Stimulated activated naive CD8-positive, alpha-beta T cell treated with anti-CD3 and anti-CD28 coated beads, Interleukin-15, amount 100 ng/mL, for 72 hours (primary cell): ENCODE measurements at regions not wholly inside any gene's neighbourhood (a gene's known extent, or its start where the extent isn't known, plus 50 kb on each side); places are given as distances from the start of the nearest gene placed in this dataset.

ENCODE experiments used
- ATAC-seq: fragments of 150-1000 bp; cut with Tn5 transposase; 2 replicates; pipeline ENCODE4 v1.10.0; 2021; ENCODE audit warnings: mild to moderate bottlenecking, moderate library complexity
- DNase-seq, 2 donors: peaks; one replicate each; pipeline ENCODE4 v3.0.0; 2021 to 2022
- H3K27ac Mint-ChIP-seq, 2 donors: one replicate each; pipeline ENCODE4 v1.8.0; 2022; ENCODE audit warnings: mild to moderate bottlenecking in 2 of 2, mixed read lengths in 2 of 2, moderate library complexity in 2 of 2
- H3K27me3 Mint-ChIP-seq: one replicate; pipeline ENCODE4 v1.8.0; 2022; ENCODE audit warnings: mixed read lengths
- H3K4me1 Mint-ChIP-seq: one replicate; pipeline ENCODE4 v1.8.0; 2022; ENCODE audit warnings: mild to moderate bottlenecking, mixed read lengths
- H3K4me3 Mint-ChIP-seq, 2 donors: one replicate each; pipeline ENCODE4 v1.8.0; 2022; ENCODE audit warnings: mild to moderate bottlenecking in 2 of 2, mixed read lengths in 2 of 2, moderate library complexity in 1 of 2
- H3K9me3 Mint-ChIP-seq, 2 donors: one replicate each; pipeline ENCODE4 v1.8.0; 2022; ENCODE audit warnings: mixed read lengths in 2 of 2

DNA sequence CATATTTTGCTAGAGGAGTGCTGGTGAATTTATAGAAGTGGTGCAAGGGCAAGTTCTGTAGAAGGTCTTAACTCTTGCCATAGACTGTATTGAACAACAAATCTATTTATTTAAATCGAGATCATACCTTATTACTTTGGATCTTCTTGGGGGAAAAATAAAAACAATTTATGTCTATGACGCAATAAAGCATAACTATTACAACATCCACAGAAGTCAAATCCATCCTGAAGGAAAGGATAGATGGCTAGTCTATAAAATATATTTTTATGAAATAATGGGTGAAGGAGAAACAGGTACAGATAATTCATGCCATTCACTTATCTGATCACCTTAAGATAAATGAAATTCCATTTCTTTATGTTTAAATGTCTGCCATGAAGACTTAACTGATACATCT lies 1168.8 kb upstream of the AGA start:
- H3K4me1 Mint-ChIP-seq = no peaks in the 10 kb centered on the region
- H3K4me3 Mint-ChIP-seq = no peak overlapping the region
- H3K27ac Mint-ChIP-seq = no peak overlapping the region
- ATAC-seq = no peak
- DNase-seq = no peak
- H3K9me3 Mint-ChIP-seq = peaks cover 0 to 9% of the 10 kb centered on the region in 2 donors
- H3K27me3 Mint-ChIP-seq = no peaks in the 10 kb centered on the region

DNA sequence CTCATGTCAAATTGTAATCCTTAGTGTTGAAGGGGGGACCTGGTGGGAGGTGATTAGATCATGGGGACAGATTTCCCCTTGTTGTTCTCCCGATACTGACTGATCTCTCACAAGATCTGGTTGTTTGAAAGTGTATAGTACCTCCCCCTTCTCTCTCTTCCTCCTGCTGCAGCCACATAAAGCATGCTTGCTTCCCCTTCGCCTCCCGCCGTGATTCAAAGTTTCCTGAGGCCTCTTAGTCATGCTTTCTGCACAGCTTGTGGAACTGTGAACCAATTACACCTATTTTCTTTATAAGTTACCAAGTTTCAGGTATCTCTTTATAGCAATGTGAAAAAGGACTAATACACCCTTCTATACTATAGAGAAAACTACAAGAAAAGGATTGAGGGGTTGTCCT lies 1170.5 kb upstream of the AGA start:
- DNase-seq = no peak
- Mint-ChIP-seq H3K4me1 (no peaks in the 10 kb centered on the region), H3K4me3 (no peak overlapping the region), H3K9me3 (peaks cover 0 to 9% of the 10 kb centered on the region in 2 donors), H3K27me3 (no peaks in the 10 kb centered on the region), H3K27ac (no peak overlapping the region)
- no peak for ATAC-seq

- Mint-ChIP-seq H3K27me3 (no peaks in the 10 kb centered on the region), H3K27ac (no peak overlapping the region), H3K9me3 (peaks cover 0 to 3% of the 10 kb centered on the region in 2 donors), H3K4me3 (no peak overlapping the region), H3K4me1 (no peaks in the 10 kb centered on the region)
- ATAC-seq (no peak), DNase-seq (no peak)
Observed at GRCh38 chr4:178632415-178632814, 1190.2 kb upstream of the AGA start.

DNA sequence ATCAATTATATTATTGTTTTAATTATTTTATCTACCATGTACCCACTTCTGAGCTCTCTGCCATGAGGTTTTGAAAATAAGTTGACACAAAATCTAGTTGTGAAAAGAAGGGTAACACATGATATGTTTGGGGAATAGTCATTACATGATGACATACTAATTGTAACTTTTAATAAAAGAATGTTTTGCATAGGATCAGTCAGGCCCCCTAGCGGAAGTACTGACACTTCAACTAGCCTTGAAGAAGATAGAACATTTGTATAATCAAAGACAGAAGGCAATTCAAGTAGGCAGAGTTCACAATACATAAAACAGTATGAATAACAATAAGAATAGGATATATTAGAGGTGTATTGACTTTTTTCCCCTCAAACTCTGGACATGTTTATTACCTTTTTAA lies 1191.0 kb upstream of the AGA start:
- no peaks in the 10 kb centered on the region for H3K4me1 Mint-ChIP-seq
- H3K4me3 Mint-ChIP-seq = no peak overlapping the region
- H3K27me3 Mint-ChIP-seq = no peaks in the 10 kb centered on the region
- peaks cover 0 to 11% of the 10 kb centered on the region in 2 donors for H3K9me3 Mint-ChIP-seq
- ATAC-seq = no peak
- H3K27ac Mint-ChIP-seq = no peak overlapping the region
- DNase-seq = no peak

- Mint-ChIP-seq H3K9me3 (no peaks in the 10 kb centered on the region), H3K4me3 (no peak overlapping the region), H3K27me3 (no peaks in the 10 kb centered on the region), H3K4me1 (no peaks in the 10 kb centered on the region), H3K27ac (no peak overlapping the region)
- no peak for DNase-seq
- no peak for ATAC-seq
Observed at GRCh38 chr4:178664621-178665020, 1222.4 kb upstream of the AGA start.

GRCh38 chr4:178665916-178666315 lies 1223.7 kb upstream of the AGA start:
- Mint-ChIP-seq H3K27me3 (no peaks in the 10 kb centered on the region), H3K4me3 (no peak overlapping the region), H3K9me3 (peaks cover 0 to under 1% of the 10 kb centered on the region in 2 donors), H3K4me1 (no peaks in the 10 kb centered on the region), H3K27ac (no peak overlapping the region)
- no peak for ATAC-seq
- no peak for DNase-seq

- no peak for ATAC-seq
- DNase-seq = no peak
- Mint-ChIP-seq H3K4me3 (no peak overlapping the region), H3K9me3 (peaks cover 0 to 12% of the 10 kb centered on the region in 2 donors), H3K4me1 (no peaks in the 10 kb centered on the region), H3K27me3 (no peaks in the 10 kb centered on the region), H3K27ac (no peak overlapping the region)
Observed at GRCh38 chr4:178671766-178672165, 1229.5 kb upstream of the AGA start.

GRCh38 chr4:178672512-178672911 lies 1230.3 kb upstream of the AGA start:
- no peak for DNase-seq
- Mint-ChIP-seq H3K4me1 (no peaks in the 10 kb centered on the region), H3K27me3 (no peaks in the 10 kb centered on the region), H3K4me3 (no peak overlapping the region), H3K9me3 (peaks cover 0 to 12% of the 10 kb centered on the region in 2 donors), H3K27ac (no peak overlapping the region)
- ATAC-seq = no peak

DNA sequence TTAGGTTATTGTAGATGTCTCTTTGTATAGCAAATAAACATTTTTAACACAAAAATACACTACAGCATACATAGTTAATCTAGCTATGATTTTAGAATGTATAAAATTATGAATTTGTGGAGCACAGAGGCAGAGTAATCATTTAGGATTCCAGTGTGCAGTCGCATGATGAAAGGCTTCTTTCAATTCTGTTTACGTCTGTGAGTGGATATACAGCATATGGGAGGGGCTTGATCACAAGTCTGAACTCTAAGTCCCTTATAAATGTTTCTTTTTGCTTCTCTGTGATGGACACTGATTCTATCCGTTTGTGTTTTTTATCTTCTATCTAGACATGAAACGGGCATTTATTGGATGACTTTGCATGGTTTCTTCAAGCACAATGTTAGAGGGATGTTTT lies 1239.6 kb upstream of the AGA start:
- no peaks in the 10 kb centered on the region for H3K27me3 Mint-ChIP-seq
- no peak for DNase-seq
- no peak overlapping the region for H3K27ac Mint-ChIP-seq
- ATAC-seq = no peak
- H3K4me3 Mint-ChIP-seq = no peak overlapping the region
- no peaks in the 10 kb centered on the region for H3K4me1 Mint-ChIP-seq
- peaks cover 7 to 11% of the 10 kb centered on the region in 2 donors for H3K9me3 Mint-ChIP-seq

GRCh38 chr4:178689926-178690325 lies 1247.7 kb upstream of the AGA start:
- DNase-seq = no peak
- Mint-ChIP-seq H3K27me3 (no peaks in the 10 kb centered on the region), H3K27ac (no peak overlapping the region), H3K4me3 (no peak overlapping the region), H3K4me1 (no peaks in the 10 kb centered on the region), H3K9me3 (peaks cover 0 to 7% of the 10 kb centered on the region in 2 donors)
- ATAC-seq = no peak

GRCh38 chr4:178693816-178694215 lies 1251.6 kb upstream of the AGA start:
- H3K27me3 Mint-ChIP-seq = no peaks in the 10 kb centered on the region
- H3K4me3 Mint-ChIP-seq = no peak overlapping the region
- H3K9me3 Mint-ChIP-seq = peaks cover 0 to 4% of the 10 kb centered on the region in 2 donors
- no peaks in the 10 kb centered on the region for H3K4me1 Mint-ChIP-seq
- DNase-seq = no peak
- H3K27ac Mint-ChIP-seq = no peak overlapping the region
- ATAC-seq = no peak

- Mint-ChIP-seq H3K27me3 (no peaks in the 10 kb centered on the region), H3K4me3 (no peak overlapping the region), H3K4me1 (no peaks in the 10 kb centered on the region), H3K27ac (no peak overlapping the region), H3K9me3 (peaks cover 0 to 4% of the 10 kb centered on the region in 2 donors)
- ATAC-seq = no peak
- no peak for DNase-seq
Observed at GRCh38 chr4:178696515-178696914, 1254.3 kb upstream of the AGA start.

GRCh38 chr4:178712486-178712885 lies 1270.2 kb upstream of the AGA start:
- DNase-seq = no peak
- H3K4me1 Mint-ChIP-seq = no peaks in the 10 kb centered on the region
- no peaks in the 10 kb centered on the region for H3K27me3 Mint-ChIP-seq
- H3K9me3 Mint-ChIP-seq = peaks cover 3 to 7% of the 10 kb centered on the region in 2 donors
- ATAC-seq = no peak
- no peak overlapping the region for H3K4me3 Mint-ChIP-seq
- no peak overlapping the region for H3K27ac Mint-ChIP-seq

DNA sequence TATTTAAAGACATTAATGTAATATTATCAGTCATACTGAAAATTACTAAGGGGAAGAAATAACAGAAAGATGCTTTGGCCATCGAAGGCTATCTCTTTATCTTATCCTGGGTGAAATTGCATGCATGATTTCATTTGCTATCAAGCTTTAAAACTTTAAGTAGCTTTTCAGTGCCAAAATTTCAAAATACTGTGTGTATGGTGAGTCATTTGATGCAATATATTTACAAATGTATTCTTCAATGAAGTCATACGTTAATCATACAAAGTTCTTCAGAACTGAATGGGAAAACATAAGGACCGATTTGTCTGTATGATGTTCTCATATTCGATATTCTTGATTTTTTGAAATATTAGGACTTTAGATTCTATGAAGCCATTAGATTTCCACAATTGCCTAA lies 1295.8 kb upstream of the AGA start:
- H3K4me3 Mint-ChIP-seq = no peak overlapping the region
- peaks cover 0 to 6% of the 10 kb centered on the region in 2 donors for H3K9me3 Mint-ChIP-seq
- no peak overlapping the region for H3K27ac Mint-ChIP-seq
- no peaks in the 10 kb centered on the region for H3K4me1 Mint-ChIP-seq
- ATAC-seq = no peak
- H3K27me3 Mint-ChIP-seq = no peaks in the 10 kb centered on the region
- DNase-seq = no peak

DNA sequence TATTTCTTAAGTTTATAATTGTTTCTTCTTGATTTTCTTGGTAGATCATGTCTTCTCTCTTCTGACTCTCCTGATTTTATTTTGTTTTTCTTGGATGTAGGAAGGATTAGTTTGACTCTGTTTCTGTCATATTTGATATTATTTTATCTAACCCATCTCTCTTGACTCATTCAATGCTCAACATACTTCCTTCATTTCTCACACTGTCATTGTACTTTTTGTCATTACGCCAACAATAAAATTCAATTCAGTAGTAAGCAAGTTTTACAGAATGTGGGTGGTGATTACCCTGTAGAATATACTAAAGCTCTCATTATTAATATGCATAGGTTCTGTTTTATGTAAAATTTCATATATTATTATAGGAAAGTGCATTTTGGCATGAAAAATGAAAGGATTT lies 1303.0 kb upstream of the AGA start:
- Mint-ChIP-seq H3K9me3 (peaks cover 7 to 15% of the 10 kb centered on the region in 2 donors), H3K27me3 (no peaks in the 10 kb centered on the region), H3K4me1 (no peaks in the 10 kb centered on the region), H3K27ac (no peak overlapping the region), H3K4me3 (no peak overlapping the region)
- DNase-seq = no peak
- ATAC-seq = no peak

DNA sequence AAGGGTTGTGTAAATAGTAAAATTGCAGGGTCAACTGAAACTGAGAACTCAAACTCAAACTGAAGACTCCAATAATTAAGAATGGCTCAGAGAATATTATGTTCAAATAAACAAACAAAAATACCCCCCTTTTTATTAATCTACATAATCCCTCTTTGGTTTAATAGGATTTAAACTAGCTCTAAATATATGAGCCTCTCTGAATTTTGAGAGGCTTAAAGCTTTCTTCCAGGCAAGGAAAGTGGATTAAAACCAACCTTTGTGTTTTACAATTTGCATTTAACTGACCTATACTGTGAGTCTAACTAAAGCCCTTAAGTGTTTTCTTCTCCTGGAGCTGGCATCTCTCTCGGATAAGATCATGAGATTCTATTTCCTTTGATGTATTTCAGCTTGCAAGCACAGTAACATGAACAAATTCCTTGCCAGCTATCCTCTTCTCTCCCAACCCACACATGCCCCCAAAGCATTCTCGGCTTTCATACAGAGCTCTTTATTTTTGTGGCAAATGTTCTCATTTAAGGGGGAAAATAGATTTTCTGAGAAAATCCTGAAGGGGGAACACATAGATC lies 1310.8 kb upstream of the AGA start:
- Mint-ChIP-seq H3K4me3 (no peak overlapping the region), H3K9me3 (peaks cover 8 to 11% of the 10 kb centered on the region in 2 donors)

DNA sequence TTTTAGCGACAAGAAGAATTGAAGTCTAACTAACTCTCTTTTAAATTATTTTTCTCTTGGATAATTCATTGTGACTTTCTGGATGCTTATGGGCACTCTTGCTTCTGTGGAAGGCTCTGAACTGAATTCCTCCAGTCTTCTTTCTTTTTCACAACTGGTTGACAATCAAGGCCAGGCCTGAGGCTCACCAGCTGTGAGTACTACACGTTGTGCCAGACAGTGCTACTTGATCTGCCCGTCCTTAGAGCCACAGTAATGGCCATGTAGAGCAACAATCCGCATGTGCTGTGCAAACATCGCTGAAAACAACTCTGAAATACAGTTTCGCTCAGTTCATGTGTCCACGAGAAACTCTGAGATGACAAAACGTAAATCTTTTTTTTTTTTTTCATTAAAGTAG lies 1336.3 kb upstream of the AGA start:
- DNase-seq (no peak), ATAC-seq (no peak)
- H3K27ac Mint-ChIP-seq = no peak overlapping the region
- H3K4me1 Mint-ChIP-seq = no peaks in the 10 kb centered on the region
- H3K9me3 Mint-ChIP-seq = peaks cover 0 to 5% of the 10 kb centered on the region in 2 donors
- no peaks in the 10 kb centered on the region for H3K27me3 Mint-ChIP-seq
- no peak overlapping the region for H3K4me3 Mint-ChIP-seq

More for the DNA sequence above, 1310.8 kb upstream of the AGA start:
- ATAC-seq = no peak
- no peak for DNase-seq
- H3K4me1 Mint-ChIP-seq = no peaks in the 10 kb centered on the region
- no peak overlapping the region for H3K27ac Mint-ChIP-seq
- H3K27me3 Mint-ChIP-seq = no peaks in the 10 kb centered on the region
